Fibroblast of skin of right quadriceps (primary cell): ENCODE measurements at regions not wholly inside any gene's neighbourhood (a gene's known extent, or its start where the extent isn't known, plus 50 kb on each side); places are given as distances from the start of the nearest gene placed in this dataset.

Experiments used
- DNase-seq: peaks from one replicate; pipeline ENCODE4 v3.0.0-alpha.2; 2013

GRCh38 chr10:118106426-118106825 is 59.7 kb upstream of the RAB11FIP2 start:
- DNase-seq = peak; percentile 23

- peak; percentile 78 for DNase-seq
These were observed 55.4 kb upstream of the RAB11FIP2 start for GRCh38 chr10:118102121-118102520.

GRCh38 chr10:118101501-118101900 is 54.8 kb upstream of the RAB11FIP2 start:
- DNase-seq = peak; percentile 86
